HG03521 (cell line): ENCODE measurements at regions not wholly inside any gene's neighbourhood (a gene's known extent, or its start where the extent isn't known, plus 50 kb on each side); places are given as distances from the start of the nearest gene placed in this dataset.
"Not testable (repeated sequence)": the region's sequence is repeated elsewhere in the genome, so short reads cannot be mapped to it uniquely, and the experiment has no call there.

Experiments
- ATAC-seq: cut with Tn5 transposase; IDR thresholded peaks from one replicate; pipeline ENCODE4 v1.9.1; 2021; ENCODE audit warnings: mild to moderate bottlenecking, moderate library complexity; ENCODE audit not compliant: unreplicated experiment

- peak; percentile 43 for ATAC-seq
Measured at GRCh38 chr7:3094701-3095445, 51.2 kb upstream of the CARD11 start.

- ATAC-seq = no peak
Measured at GRCh38 chr7:3097734-3098133, 54.1 kb upstream of the CARD11 start.

- no peak for ATAC-seq
Measured at GRCh38 chr7:3102159-3102558, 58.5 kb upstream of the CARD11 start.

GRCh38 chr7:3103614-3104398 is 60.1 kb upstream of the CARD11 start:
- ATAC-seq = no peak

GRCh38 chr7:3105856-3106255 is 62.2 kb upstream of the CARD11 start:
- no peak for ATAC-seq

GRCh38 chr7:3106361-3106826 is 62.7 kb upstream of the CARD11 start:
- ATAC-seq = no peak

- ATAC-seq = no peak
Measured at GRCh38 chr7:3107228-3107763, 63.6 kb upstream of the CARD11 start.

GRCh38 chr7:3107889-3108570 is 64.4 kb upstream of the CARD11 start:
- no peak for ATAC-seq

GRCh38 chr7:3109311-3109915 is 65.7 kb upstream of the CARD11 start:
- ATAC-seq = no peak

GRCh38 chr7:3112479-3113134 is 68.9 kb upstream of the CARD11 start:
- ATAC-seq = no peak

- no peak for ATAC-seq
Measured at GRCh38 chr7:3114917-3115316, 71.2 kb upstream of the CARD11 start.

GRCh38 chr7:3117081-3117480 is 73.4 kb upstream of the CARD11 start:
- ATAC-seq = no peak

- ATAC-seq = no peak
Measured at GRCh38 chr7:3117488-3118231, 74.0 kb upstream of the CARD11 start.

GRCh38 chr7:3119352-3119927 is 75.8 kb upstream of the CARD11 start:
- ATAC-seq = not testable (repeated sequence)

GRCh38 chr7:3119963-3120362 is 76.3 kb upstream of the CARD11 start:
- no peak for ATAC-seq

GRCh38 chr7:3120513-3120912 is 76.8 kb upstream of the CARD11 start:
- ATAC-seq = no peak

- ATAC-seq = no peak
Measured at GRCh38 chr7:3128857-3129490, 85.3 kb upstream of the CARD11 start.

GRCh38 chr7:3133811-3134385 is 90.2 kb upstream of the CARD11 start:
- ATAC-seq = no peak

GRCh38 chr7:3134745-3135144 is 91.1 kb upstream of the CARD11 start:
- no peak for ATAC-seq
